PC-3 (cell line): ENCODE measurements at regions not wholly inside any gene's neighbourhood (a gene's known extent, or its start where the extent isn't known, plus 50 kb on each side); places are given as distances from the start of the nearest gene placed in this dataset.

ENCODE experiments used
- ATAC-seq: fragments of 200-7000 bp; cut with Tn5 transposase; 2 replicates; pipeline ENCODE4 v1.9.1; 2020; ENCODE audit warnings: mild to moderate bottlenecking, moderate library complexity
- BruUV-seq: library from RNA; stranded (reverse); fragments of 400-500 nt; replicated peaks from 2 replicates; lab custom pipeline; 2021; lab: Mats Ljungman, UMichigan
- CTCF ChIA-PET: fragments of 300-600 bp; sonication (Branson Sonifier 250); formaldehyde crosslinking; loops from one replicate; lab custom pipeline; 2022; ENCODE audit warnings: antibody characterized with exemption; lab: Charles Lee
- POLR2A ChIA-PET: fragments of 300-600 bp; sonication (Branson Sonifier 250); formaldehyde crosslinking; loops from one replicate; lab custom pipeline; 2022; ENCODE audit warnings: antibody characterized with exemption; ENCODE audit not compliant: unreplicated experiment; lab: Charles Lee
- DNase-seq: peaks from one replicate; pipeline ENCODE4 v3.0.0-alpha.2; 2015
- H2AFZ ChIP-seq: fragments of 300-600 bp; sonication (generic); 2 replicates; pipeline ENCODE4 v1.6.0; 2016; ENCODE audit warnings: antibody characterized with exemption, low read length
- H3F3A ChIP-seq: fragments of 300-600 bp; sonication (generic); one replicate; pipeline ENCODE4 v1.6.0; 2017; ENCODE audit warnings: antibody characterized with exemption, low read length, control low read depth, mild to moderate bottlenecking; ENCODE audit not compliant: unreplicated experiment
- H3K27ac ChIP-seq: fragments of 300-600 bp; sonication (generic); 2 replicates; pipeline ENCODE4 v1.5.1; 2016; ENCODE audit warnings: mild to moderate bottlenecking, low read length
- H3K27me3 ChIP-seq: fragments of 300-600 bp; sonication (generic); 2 replicates; pipeline ENCODE4 v1.6.1; 2016; ENCODE audit warnings: low read length, mixed read lengths
- H3K36me3 ChIP-seq: fragments of 300-600 bp; sonication (generic); 2 replicates; pipeline ENCODE4 v1.6.1; 2016; ENCODE audit warnings: low read depth, mixed run types, low read length, mixed read lengths
- H3K4me1 ChIP-seq: fragments of 300-600 bp; sonication (generic); 2 replicates; pipeline ENCODE4 v1.5.1; 2016; ENCODE audit warnings: low read length; ENCODE audit not compliant: insufficient read depth
- H3K4me2 ChIP-seq: fragments of 300-600 bp; sonication (generic); 2 replicates; pipeline ENCODE4 v1.6.0; 2016; ENCODE audit warnings: low read length
- H3K4me3 ChIP-seq: fragments of 300-600 bp; sonication (generic); 2 replicates; pipeline ENCODE4 v1.5.1; 2016; ENCODE audit warnings: mild to moderate bottlenecking, low read length, mixed read lengths
- H3K79me2 ChIP-seq: fragments of 300-600 bp; sonication (generic); 2 replicates; pipeline ENCODE4 v1.6.1; 2017; ENCODE audit warnings: low read length, mixed read lengths
- H3K9ac ChIP-seq: fragments of 300-600 bp; sonication (generic); 2 replicates; pipeline ENCODE4 v1.6.0; 2016; ENCODE audit warnings: mild to moderate bottlenecking, low read length
- H3K9me2 ChIP-seq: fragments of 300-600 bp; sonication (generic); replicated peaks from 2 replicates; pipeline ENCODE4 v1.6.1; 2016; ENCODE audit warnings: mixed run types, low read length, mixed read lengths
- H3K9me3 ChIP-seq: fragments of 300-600 bp; sonication (generic); 2 replicates; pipeline ENCODE4 v1.6.1; 2016; ENCODE audit warnings: low read length, mixed read lengths
- H4K20me1 ChIP-seq: fragments of 300-600 bp; sonication (generic); 2 replicates; pipeline ENCODE4 v1.6.1; 2016; ENCODE audit warnings: low read length, mixed read lengths
- CTCF ChIP-seq: fragments of 300-600 bp; sonication (generic); conservative IDR thresholded peaks from 2 replicates; pipeline ENCODE4 v1.5.1; 2017; ENCODE audit warnings: antibody characterized with exemption, low read depth, mild to moderate bottlenecking, low read length
- EZH2 ChIP-seq: fragments of 300-600 bp; sonication (generic); IDR thresholded peaks from one replicate; pipeline ENCODE4 v1.6.1; 2017; ENCODE audit warnings: antibody characterized with exemption, mild to moderate bottlenecking, low read length; ENCODE audit not compliant: unreplicated experiment
- EZH2phosphoT487 ChIP-seq: fragments of 300-600 bp; sonication (generic); IDR thresholded peaks from 2 replicates; pipeline ENCODE4 v1.6.1; 2018; ENCODE audit warnings: mild to moderate bottlenecking, antibody characterized with exemption, low read length, borderline replicate concordance
- intact Hi-C: fragments of 100-400 bp; cut with micrococcal nuclease; formaldehyde crosslinking; loops from 2 replicates; pipeline ENCODE4 v1.9.0; 2023

DNA sequence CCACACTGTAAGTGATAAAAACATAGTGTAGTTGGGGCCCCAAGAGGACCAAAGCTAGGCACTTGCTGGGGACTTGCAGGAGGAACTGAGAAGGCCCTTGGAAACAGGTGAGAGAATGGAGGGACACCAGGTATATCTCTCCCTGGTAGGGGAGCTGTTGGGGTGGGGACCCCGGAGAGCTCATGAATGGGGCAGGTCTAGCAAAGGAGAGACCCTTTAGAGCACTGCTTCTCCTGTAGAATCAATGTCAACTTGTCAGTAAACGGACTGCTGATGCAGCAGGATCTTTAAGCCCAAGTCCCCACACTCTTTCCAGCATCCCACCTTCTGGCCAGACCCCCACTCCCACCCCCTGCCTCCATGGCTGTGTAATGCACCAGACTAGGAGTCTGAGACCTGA lies 109.6 kb upstream of the THY1 start:
- Histone ChIP-seq H3K4me3 (no peak overlapping the region), H3F3A (no peaks in the 10 kb centered on the region), H3K79me2 (no peaks in the 10 kb centered on the region), H3K27ac (no peak overlapping the region), H3K9ac (no peak overlapping the region), H3K36me3 (no peaks in the 10 kb centered on the region), H3K9me2 (no peaks in the 10 kb centered on the region), H3K27me3 (peaks cover 7% of the 10 kb centered on the region; the same call in 1 of the 2 replicates), H3K4me2 (no peak overlapping the region), H4K20me1 (no peaks in the 10 kb centered on the region), H2AFZ (no peak overlapping the region), H3K9me3 (no peaks in the 10 kb centered on the region), H3K4me1 (no peaks in the 10 kb centered on the region)
- ChIA-PET CTCF (no interaction called here), POLR2A (no interaction called here)
- intact Hi-C loops = no loop called here
- BruUV-seq = no TSS peak
- ATAC-seq (no peak), DNase-seq (no peak)
- TF ChIP-seq EZH2phosphoT487 = no peak
- no peak for TF ChIP-seq EZH2
- TF ChIP-seq CTCF = no peak

- Histone ChIP-seq H3F3A (no peaks in the 10 kb centered on the region), H3K79me2 (no peaks in the 10 kb centered on the region), H3K4me1 (no peaks in the 10 kb centered on the region), H4K20me1 (no peaks in the 10 kb centered on the region), H3K36me3 (no peaks in the 10 kb centered on the region), H3K9me2 (no peaks in the 10 kb centered on the region), H3K4me2 (no peak overlapping the region), H2AFZ (no peak overlapping the region), H3K27ac (no peak overlapping the region), H3K9me3 (no peaks in the 10 kb centered on the region), H3K4me3 (no peak overlapping the region), H3K27me3 (peaks cover 7% of the 10 kb centered on the region; the same call in 1 of the 2 replicates), H3K9ac (no peak overlapping the region)
- DNase-seq = no peak
- no peak for ATAC-seq
- BruUV-seq = no TSS peak
- intact Hi-C loops = no loop called here
- ChIA-PET CTCF (no interaction called here), POLR2A (no interaction called here)
- TF ChIP-seq EZH2 (no peak), EZH2phosphoT487 (no peak), CTCF (no peak)
These were observed 108.7 kb upstream of the THY1 start for GRCh38 chr11:119531623-119532022.

GRCh38 chr11:119531056-119531455 lies 108.1 kb upstream of the THY1 start:
- ATAC-seq (no peak), DNase-seq (no peak)
- Histone ChIP-seq H3K4me2 (no peak overlapping the region), H2AFZ (no peak overlapping the region), H3K9me3 (no peaks in the 10 kb centered on the region), H3K9me2 (no peaks in the 10 kb centered on the region), H3K79me2 (no peaks in the 10 kb centered on the region), H3K36me3 (no peaks in the 10 kb centered on the region), H3F3A (no peaks in the 10 kb centered on the region), H3K27ac (no peak overlapping the region), H3K4me3 (no peak overlapping the region), H4K20me1 (no peaks in the 10 kb centered on the region), H3K4me1 (no peaks in the 10 kb centered on the region), H3K27me3 (peaks cover 7% of the 10 kb centered on the region; the same call in 1 of the 2 replicates), H3K9ac (no peak overlapping the region)
- intact Hi-C loops = no loop called here
- TF ChIP-seq CTCF (no peak), EZH2phosphoT487 (no peak), EZH2 (no peak)
- ChIA-PET POLR2A (no interaction called here), CTCF (no interaction called here)
- no TSS peak for BruUV-seq
